Hematopoietic multipotent progenitor cell treated with erythropoietin and hydrocortisone succinate and interleukin-3 and kit ligand, for 6 days (in vitro differentiated cells): ENCODE measurements at regions not wholly inside any gene's neighbourhood (a gene's known extent, or its start where the extent isn't known, plus 50 kb on each side); places are given as distances from the start of the nearest gene placed in this dataset.

Source experiments
- DNase-seq: peaks from one replicate; pipeline ENCODE4 v3.0.0-alpha.2; 2015

DNA sequence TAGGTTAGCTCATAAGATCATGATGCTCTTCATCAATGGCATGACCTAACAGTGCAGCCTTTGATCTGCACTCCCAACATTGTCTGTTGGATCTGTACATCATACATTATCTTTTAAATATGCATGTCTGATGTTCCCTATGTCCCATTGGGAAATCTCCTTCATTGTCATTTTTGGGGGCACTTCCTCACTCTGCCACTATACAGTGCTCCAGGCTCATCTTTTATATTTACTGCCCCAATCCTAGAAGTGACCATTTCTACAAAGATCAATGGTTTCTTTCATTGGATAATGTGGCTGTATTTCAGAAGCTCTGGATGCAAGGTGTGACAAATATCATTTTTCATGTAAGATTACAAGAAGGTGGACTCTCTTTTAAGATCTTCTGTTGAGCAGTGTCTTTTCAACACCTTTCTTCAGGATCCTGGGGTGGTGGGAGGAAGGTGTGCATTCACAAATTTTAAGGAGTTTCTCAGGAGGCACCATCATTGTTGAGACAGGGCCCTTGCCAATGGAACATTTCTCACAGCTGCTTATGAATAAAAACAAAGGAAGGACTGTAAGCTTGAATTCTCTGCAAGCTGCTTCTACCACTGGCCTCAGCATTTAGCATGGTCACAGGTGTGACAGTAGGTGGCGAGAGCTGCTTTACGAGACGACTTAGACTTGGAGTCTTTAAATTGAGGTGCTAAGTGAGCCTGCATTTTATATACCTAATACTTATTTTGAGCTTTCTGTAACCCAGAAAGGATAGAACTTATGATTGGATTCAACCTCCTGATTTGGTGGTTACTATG lies 403.0 kb downstream of the LMO7 start:
- no peak for DNase-seq

GRCh38 chr13:76036176-76036575 lies 400.0 kb downstream of the LMO7 start:
- no peak for DNase-seq

DNA sequence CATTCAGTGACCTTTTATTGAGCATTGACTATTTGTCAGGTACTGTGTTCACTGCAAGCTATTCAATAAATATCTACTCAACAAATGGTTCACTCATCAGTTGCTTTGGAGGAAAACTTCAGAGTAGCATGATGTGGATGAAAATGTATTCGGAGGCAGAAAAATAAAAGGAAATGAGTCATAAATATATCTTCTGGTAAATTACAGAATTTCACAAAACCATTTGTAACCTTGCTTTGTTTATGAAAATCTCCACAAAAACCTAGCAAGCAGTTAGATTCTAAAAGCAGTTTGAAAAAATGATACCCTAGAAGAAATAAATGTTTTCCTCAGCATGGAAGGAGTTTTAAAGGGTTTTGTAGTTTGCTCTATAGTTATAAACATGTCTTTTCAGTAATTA lies 399.6 kb downstream of the LMO7 start:
- DNase-seq: no peak

- DNase-seq: peak; percentile 39
Observed at GRCh38 chr13:76029706-76030105, 393.6 kb downstream of the LMO7 start.

- DNase-seq: peak; percentile 90
Observed at GRCh38 chr13:76029088-76029487, 393.0 kb downstream of the LMO7 start.

- no peak for DNase-seq
Observed at GRCh38 chr13:76027131-76027530, 391.0 kb downstream of the LMO7 start.

DNA sequence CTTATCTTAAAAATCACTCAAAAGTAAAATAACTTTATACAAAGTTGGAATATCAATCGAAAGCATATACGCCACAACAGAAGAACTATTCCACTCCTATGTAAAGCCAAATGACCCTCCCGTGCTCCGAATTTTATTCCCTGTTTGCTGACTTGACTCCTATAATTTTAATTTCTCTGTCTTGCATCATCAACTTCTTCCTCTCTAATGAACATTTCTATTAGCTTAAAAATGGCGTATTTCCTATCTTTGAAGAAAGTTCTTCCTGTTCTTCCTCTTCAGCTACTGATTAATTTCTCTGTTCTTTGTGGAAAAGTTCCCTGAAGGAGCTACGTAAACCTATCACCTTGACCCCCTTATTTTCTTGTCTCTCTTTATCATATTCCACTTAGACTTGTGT lies 389.3 kb downstream of the LMO7 start:
- no peak for DNase-seq

DNA sequence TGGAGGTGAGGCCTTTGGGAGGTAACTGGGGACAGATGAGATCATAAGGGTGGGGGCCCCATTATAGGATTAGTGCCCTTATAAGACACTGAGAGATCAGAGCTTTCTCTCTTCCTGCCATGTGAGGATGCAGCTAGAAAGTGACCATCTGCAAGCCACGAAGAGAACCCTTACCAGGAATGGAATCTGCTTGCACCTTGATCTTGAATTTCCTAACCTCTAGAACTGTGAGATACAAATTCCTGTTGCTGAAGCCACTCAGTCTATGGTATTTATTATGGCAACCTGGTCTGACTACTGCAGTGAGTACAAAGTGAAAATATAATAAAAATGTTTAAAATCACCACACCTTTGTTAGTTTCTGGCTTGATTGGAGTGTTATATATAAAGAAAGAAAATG lies 388.0 kb downstream of the LMO7 start:
- no peak for DNase-seq

DNA sequence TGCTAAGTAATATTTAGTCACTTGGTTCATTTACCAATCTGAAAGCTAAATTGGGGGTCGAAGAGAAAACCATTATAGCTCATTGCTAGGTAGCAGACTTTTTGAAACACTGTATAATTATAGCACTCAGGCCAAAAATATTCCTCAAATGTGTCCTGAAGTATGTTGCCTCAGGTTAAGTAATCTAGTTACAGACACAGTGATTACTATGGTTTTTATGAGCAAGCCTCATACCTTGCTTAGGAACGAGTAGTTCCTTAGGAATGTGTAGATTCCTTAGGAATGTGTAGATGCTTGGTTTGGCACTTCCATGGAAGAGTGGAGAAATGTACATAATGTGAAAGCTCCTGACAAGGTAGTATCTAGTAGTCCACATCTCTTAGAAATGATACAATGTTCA lies 387.5 kb downstream of the LMO7 start:
- no peak for DNase-seq

- no peak for DNase-seq
Observed at GRCh38 chr13:76020421-76020955, 384.4 kb downstream of the LMO7 start.

DNA sequence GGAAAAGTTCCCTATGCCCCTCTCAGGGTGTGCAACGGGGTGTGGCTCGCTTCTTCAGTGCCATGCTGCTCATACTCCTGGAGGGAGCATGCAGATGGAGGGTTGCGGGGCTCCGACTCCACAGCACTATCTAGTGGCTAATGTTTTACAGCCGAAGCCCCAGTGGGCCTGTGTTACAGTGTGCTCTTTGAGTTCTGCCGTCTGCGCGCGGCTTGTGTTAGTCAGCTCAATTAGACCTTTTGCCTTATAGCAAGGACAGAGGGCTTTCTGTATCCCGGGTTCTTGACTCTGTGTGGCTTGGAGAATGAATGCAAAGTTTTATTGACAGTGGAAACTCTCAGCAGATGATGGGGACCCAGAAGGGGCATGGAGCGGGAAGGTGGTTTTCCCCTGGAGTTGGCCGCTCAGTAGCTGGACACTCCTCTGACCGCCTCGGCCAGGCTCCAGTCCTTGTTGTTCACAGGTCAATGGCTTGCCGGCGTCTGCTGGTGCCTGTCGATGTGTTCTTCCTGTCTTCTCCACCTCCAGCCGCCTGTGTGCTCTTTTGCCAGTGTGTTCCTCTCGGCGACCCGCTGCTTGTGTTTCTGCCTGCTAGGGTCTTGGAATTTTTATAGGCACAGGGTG lies 383.4 kb downstream of the LMO7 start:
- peak; percentile 20 for DNase-seq

DNA sequence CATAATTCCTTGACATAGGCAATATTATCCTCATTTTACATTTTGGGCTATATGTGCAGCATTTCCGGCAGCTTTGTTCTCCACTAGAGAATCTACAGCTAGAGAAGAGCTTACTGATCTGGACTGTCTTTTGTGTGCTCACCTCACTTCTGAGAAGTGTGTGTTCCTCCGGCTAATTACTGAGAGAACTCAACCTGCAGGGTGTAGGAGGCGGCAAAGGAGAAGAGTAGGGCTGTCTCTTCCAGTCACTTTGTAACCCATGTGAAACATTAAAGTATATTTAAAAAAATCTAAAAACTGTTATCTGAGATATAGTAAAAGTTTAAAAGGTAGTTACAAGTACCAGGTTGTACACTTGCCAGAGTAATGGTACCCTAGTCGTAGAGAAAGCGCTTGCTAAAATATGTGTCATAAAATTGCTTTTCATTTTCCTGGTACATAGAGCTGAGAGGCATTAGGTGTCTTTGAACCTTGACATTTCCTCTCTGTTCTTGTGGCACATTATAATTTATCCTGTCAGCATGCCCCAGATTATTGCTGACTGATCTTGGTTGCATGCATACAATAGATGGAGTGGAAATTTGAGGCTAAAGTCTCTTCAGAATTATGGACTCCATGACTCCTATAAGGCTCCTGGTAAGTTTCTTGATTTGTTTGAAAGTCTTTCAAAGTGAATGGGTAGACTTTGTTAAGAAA lies 381.9 kb downstream of the LMO7 start:
- no peak for DNase-seq

DNA sequence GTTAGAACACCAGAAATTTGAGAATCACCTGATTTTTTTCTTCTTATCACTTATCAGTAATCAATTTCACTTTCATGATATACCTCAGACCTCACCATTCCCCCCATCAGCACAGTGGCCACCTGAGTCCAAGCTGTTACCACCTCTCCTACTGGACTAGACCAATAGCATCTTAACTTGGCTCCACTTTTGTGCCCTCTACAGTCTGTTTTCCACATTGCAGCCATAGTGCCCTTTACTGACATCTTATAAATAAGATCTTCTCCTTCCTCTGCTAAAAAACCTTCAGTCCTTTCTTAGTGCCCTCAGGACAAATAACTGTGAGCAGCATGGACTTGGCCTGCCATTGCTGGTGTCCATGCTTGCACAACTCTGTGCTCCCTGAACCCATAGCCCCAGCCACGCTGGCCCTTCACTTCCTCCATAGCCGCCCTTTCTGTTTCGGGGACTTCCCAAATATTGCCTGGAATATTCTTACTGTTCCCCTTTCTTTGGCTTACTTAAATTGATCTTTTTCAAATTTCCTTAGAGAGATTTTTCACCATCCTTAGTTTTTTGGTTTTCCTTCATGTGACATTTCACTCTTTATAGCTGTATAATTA lies 380.8 kb downstream of the LMO7 start:
- DNase-seq: peak; percentile 64

GRCh38 chr13:76014406-76015318 lies 378.5 kb downstream of the LMO7 start:
- no peak for DNase-seq

DNA sequence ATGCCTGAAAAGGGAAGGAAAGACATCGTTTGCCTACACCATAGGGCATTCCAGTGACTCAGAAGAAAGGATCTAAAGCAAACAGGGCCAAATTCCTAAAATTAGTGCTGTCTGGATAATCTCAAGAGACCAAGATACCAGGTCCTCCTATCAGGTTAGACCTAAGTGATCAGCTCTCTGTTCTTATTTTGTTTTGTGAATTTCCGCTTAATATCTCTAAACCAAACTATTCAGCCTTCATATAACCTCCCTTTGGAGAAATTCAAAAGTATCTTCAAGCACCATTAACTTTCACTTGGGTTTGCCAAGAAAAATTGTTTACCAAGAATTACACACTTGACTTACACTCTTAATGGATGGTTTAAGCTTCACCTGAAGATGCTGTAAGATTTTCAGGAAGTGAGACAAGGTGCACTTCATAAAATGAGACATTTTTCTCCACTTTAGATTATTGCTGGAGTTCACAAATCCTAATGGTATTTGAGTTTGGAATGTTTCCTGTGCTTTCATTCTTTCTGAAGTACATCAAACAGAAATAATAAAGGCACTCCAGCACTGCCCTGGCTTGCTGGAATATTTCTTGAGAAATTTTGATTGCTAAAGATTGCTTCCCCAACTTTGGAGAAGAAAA lies 376.1 kb downstream of the LMO7 start:
- DNase-seq: no peak

DNA sequence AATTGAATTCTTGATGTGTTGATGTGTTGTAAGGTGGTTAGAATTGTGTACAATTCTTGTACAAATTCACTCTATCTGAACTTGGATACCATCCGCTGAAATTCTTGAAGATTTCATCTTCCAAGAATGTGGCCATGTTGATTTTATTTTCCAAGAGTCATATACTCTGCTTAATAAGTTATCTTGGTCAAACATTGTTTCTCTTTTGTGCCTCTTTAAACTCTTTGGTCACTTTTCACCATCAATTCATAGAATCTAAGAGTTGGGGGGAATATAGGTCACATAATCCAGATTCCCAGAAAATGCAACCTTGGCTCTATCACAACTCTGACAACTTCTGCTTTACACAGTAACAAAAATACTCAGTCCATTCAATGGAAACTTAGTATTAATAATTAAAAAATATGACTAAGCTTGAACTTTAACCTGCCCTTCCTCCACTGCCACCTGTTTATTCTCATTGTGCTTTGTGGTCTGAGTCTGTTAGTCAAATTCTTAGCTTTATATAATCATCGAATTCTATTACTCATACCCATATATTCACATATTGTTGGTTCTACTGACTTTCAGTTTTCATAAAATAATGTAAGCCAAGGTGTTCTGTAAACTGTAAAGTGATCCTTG lies 373.2 kb downstream of the LMO7 start:
- DNase-seq: no peak

DNA sequence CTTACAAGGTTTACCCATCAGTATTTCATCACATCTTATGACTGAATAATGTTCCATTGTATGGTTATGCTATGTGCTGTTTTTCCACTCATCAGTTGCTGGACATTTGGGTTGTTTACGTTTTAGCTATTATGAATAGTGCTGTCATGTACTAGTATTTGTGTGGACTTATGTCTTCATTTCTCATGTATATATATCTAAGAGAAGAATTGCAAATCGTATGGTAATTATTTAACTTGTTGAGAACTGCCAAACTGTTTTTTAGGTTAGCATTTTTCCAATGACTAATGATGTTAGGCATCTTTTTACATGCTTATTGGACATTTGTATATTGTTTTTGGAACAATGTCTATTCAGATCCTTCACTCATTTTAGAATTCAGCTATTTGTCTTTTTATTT lies 368.3 kb downstream of the LMO7 start:
- DNase-seq: no peak

- DNase-seq: peak; percentile 64
Observed at GRCh38 chr13:76000131-76000530, 364.0 kb downstream of the LMO7 start.

- DNase-seq: no peak
Observed at GRCh38 chr13:75996582-75996981, 360.5 kb downstream of the LMO7 start.

- DNase-seq: no peak
Observed at GRCh38 chr13:75995966-75996365, 359.8 kb downstream of the LMO7 start.

GRCh38 chr13:75993823-75994222 lies 357.7 kb downstream of the LMO7 start:
- no peak for DNase-seq
